ENCODE measurements at regions not wholly inside any gene's neighbourhood (a gene's known extent, or its start where the extent isn't known, plus 50 kb on each side); places are given as distances from the start of the nearest gene placed in this dataset.

DNA sequence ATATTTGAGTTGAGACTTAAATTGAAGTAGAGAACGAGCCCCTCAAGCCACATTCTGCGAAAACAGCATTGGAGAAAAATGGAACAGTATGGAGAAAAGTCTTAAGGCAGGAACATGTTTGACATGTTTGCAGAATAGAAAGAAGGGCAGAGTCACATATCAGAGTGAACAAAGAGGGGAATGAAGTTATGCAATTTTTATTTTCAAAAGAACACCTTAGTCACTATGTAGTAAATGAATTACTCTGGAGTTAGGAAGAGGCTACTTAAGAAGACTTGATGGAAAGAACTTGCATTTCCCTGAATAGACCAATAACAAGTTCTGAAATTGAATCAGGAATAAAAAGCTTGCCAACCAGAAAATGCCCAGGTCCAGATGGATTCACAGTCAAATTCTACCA lies 391.4 kb upstream of the CDH19 start:
- no peaks in the 10 kb centered on the region for H3K36me3 ChIP-seq (ENCODE audit: control insufficient read depth, insufficient read depth, low read length)
- no peaks in the 10 kb centered on the region for H3K4me1 ChIP-seq (ENCODE audit: control insufficient read depth, insufficient read depth, low read length)
- no peaks in the 10 kb centered on the region for H3K9me3 ChIP-seq (ENCODE audit: control insufficient read depth, insufficient read depth, low read length)
- 60% methylated on average over 2 of the region's 2 CpGs for WGBS (ENCODE audit: insufficient coverage)
- no peak overlapping the region for H3K4me3 ChIP-seq (ENCODE audit: low read depth, low read length)
- no peak for DNase-seq (ENCODE audit: low read depth in 4 of 6, low spot score in 6 of 6)
- H3K27ac ChIP-seq (ENCODE audit: low read depth, low read length) = no peak overlapping the region
- H3K27me3 ChIP-seq (ENCODE audit: control insufficient read depth, insufficient read depth, low read length) = no peaks in the 10 kb centered on the region

DNA sequence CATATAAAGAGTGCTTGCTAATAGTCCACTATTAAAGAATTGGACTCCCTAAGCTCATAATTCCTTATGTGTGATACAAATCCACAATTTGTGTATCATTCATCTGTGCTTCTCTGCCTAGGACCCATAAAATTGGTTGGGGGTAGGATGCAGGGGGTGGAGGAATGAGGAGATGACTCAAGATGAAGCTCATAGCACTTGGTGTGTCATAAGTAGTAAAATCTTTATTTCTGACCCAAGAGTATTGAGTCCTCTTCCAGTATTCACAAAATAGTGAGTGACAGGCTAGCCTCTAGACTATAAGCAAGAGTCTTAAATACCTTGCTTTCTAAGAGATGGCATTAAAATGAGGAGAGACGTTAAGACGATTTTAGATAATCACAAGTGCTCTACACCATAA lies 390.9 kb upstream of the CDH19 start:
- Histone ChIP-seq H3K4me3 (ENCODE audit: low read depth, low read length) (no peak overlapping the region), H3K27ac (ENCODE audit: low read depth, low read length) (no peak overlapping the region), H3K27me3 (ENCODE audit: control insufficient read depth, insufficient read depth, low read length) (no peaks in the 10 kb centered on the region), H3K9me3 (ENCODE audit: control insufficient read depth, insufficient read depth, low read length) (no peaks in the 10 kb centered on the region), H3K4me1 (ENCODE audit: control insufficient read depth, insufficient read depth, low read length) (no peaks in the 10 kb centered on the region), H3K36me3 (ENCODE audit: control insufficient read depth, insufficient read depth, low read length) (no peaks in the 10 kb centered on the region)
- WGBS (ENCODE audit: insufficient coverage) = no CpG with 5 or more reads among the region's 2 CpGs
- no peak for DNase-seq (ENCODE audit: low read depth in 4 of 6, low spot score in 6 of 6)

DNA sequence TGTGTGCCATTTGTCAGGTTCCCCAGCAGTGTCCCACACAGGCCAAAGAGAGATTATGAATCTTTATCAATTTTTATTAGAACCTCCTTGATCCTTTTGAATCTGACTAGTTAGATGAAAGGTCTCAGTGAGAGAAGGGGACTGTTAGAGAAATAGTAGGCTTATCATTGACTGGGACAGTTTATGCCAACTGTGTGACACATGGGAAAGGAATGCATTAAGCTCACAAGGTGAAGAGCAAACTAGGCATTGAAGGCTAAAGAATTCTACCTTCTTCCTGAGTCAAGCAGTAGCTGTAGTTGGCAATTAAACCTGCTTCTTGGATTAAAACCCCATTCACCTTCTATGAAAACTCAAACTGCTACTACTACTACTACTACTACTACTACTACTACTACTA lies 389.6 kb upstream of the CDH19 start:
- no peak overlapping the region for H3K27ac ChIP-seq (ENCODE audit: low read depth, low read length)
- H3K9me3 ChIP-seq (ENCODE audit: control insufficient read depth, insufficient read depth, low read length) = no peaks in the 10 kb centered on the region
- no peak overlapping the region for H3K4me3 ChIP-seq (ENCODE audit: low read depth, low read length)
- no peaks in the 10 kb centered on the region for H3K27me3 ChIP-seq (ENCODE audit: control insufficient read depth, insufficient read depth, low read length)
- no peaks in the 10 kb centered on the region for H3K4me1 ChIP-seq (ENCODE audit: control insufficient read depth, insufficient read depth, low read length)
- no peak for DNase-seq (ENCODE audit: low read depth in 4 of 6, low spot score in 6 of 6)
- no peaks in the 10 kb centered on the region for H3K36me3 ChIP-seq (ENCODE audit: control insufficient read depth, insufficient read depth, low read length)

DNA sequence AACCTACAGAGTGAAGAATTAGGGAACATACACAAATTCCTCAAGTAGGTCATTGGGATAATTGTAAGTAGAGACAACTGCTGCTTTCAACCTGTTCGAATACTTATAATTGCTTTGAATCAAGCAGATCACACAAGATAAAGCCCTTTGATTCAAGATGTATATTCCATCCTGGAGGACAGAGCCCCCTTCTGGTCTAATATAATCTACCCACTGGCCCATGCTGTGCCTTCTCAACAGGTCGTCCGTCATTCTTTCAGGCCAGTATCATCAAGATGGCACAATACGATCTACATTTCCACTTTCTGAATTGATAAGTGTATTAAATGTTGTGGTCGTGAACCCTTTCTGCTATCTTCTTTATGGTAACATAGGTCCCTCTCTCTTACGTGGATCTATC lies 387.0 kb upstream of the CDH19 start:
- Histone ChIP-seq H3K4me1 (ENCODE audit: control insufficient read depth, insufficient read depth, low read length) (no peaks in the 10 kb centered on the region), H3K4me3 (ENCODE audit: low read depth, low read length) (no peak overlapping the region), H3K9me3 (ENCODE audit: control insufficient read depth, insufficient read depth, low read length) (no peaks in the 10 kb centered on the region), H3K27me3 (ENCODE audit: control insufficient read depth, insufficient read depth, low read length) (no peaks in the 10 kb centered on the region), H3K27ac (ENCODE audit: low read depth, low read length) (no peak overlapping the region), H3K36me3 (ENCODE audit: control insufficient read depth, insufficient read depth, low read length) (no peaks in the 10 kb centered on the region)
- DNase-seq (ENCODE audit: low read depth in 4 of 6, low spot score in 6 of 6) = no peak
- WGBS (ENCODE audit: insufficient coverage) = no CpG with 5 or more reads among the region's 6 CpGs

DNA sequence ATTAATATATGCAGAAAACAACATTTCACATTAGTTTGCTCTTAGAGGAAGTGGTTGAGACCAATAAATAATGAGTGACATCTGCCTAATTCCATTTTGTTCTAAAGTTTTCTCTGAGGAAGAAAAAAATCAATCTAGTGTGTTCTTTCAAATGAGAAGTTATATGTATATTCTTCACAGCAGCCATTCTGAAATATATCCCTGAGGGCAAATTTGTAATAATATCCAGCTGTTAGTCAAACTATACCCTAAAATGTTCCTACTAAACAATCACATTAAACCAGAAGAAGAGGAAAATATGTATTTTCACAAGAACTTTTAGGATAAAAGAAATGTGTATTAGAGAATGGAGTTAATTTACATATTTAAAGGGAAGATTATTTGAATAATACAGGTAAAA lies 375.1 kb upstream of the CDH19 start:
- no peaks in the 10 kb centered on the region for H3K9me3 ChIP-seq (ENCODE audit: control insufficient read depth, insufficient read depth, low read length)
- no peak overlapping the region for H3K4me3 ChIP-seq (ENCODE audit: low read depth, low read length)
- no peaks in the 10 kb centered on the region for H3K27me3 ChIP-seq (ENCODE audit: control insufficient read depth, insufficient read depth, low read length)
- no peak overlapping the region for H3K27ac ChIP-seq (ENCODE audit: low read depth, low read length)
- DNase-seq (ENCODE audit: low read depth in 4 of 6, low spot score in 6 of 6) = peak in 1 of 6 donors; percentile 77
- H3K36me3 ChIP-seq (ENCODE audit: control insufficient read depth, insufficient read depth, low read length) = no peaks in the 10 kb centered on the region
- H3K4me1 ChIP-seq (ENCODE audit: control insufficient read depth, insufficient read depth, low read length) = no peaks in the 10 kb centered on the region

DNA sequence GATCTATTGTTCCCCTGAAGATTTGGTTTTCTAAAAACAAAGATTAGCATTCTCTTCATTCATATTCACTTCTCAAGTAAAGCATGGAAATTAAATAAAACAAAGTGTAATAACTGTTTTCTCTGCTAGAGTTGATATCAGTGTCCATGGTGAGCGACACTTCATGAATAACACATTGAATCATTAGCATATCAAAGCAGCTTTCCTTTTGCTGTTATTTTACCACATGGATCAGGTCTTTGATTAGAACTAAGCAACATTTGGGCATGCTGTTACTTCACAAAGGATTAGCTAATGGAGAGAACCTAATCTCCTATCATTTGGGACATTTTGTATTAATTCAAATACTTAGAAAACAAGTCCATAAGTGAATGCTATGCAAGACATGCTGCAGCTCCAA lies 368.8 kb upstream of the CDH19 start:
- Histone ChIP-seq H3K4me1 (ENCODE audit: control insufficient read depth, insufficient read depth, low read length) (no peaks in the 10 kb centered on the region), H3K4me3 (ENCODE audit: low read depth, low read length) (no peak overlapping the region), H3K36me3 (ENCODE audit: control insufficient read depth, insufficient read depth, low read length) (no peaks in the 10 kb centered on the region), H3K27ac (ENCODE audit: low read depth, low read length) (no peak overlapping the region), H3K27me3 (ENCODE audit: control insufficient read depth, insufficient read depth, low read length) (no peaks in the 10 kb centered on the region), H3K9me3 (ENCODE audit: control insufficient read depth, insufficient read depth, low read length) (no peaks in the 10 kb centered on the region)
- no CpG with 5 or more reads among the region's 1 CpG for WGBS (ENCODE audit: insufficient coverage)
- DNase-seq (ENCODE audit: low read depth in 4 of 6, low spot score in 6 of 6) = peak in 2 of 6 donors; percentile 60 to 68

DNA sequence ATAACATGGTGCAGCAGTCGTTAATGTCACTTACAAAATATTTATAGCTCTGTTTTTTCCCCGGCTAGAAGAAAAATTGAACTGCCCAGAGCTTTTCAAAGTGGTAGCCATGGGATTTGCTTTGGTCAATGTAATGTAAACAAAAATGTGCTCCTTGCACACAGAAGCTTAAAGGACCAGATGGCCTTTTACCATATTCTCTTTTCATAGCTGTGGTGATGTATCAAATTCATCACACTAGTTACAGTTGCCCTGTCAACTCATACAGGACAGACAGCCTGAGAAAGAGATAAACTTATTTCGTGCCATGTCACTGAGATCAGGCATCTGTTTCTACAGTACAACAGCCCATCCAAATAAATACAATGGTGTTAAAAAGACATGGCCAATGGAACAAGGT lies 368.1 kb upstream of the CDH19 start:
- Histone ChIP-seq H3K4me3 (ENCODE audit: low read depth, low read length) (no peak overlapping the region), H3K9me3 (ENCODE audit: control insufficient read depth, insufficient read depth, low read length) (no peaks in the 10 kb centered on the region), H3K27ac (ENCODE audit: low read depth, low read length) (no peak overlapping the region), H3K36me3 (ENCODE audit: control insufficient read depth, insufficient read depth, low read length) (no peaks in the 10 kb centered on the region), H3K4me1 (ENCODE audit: control insufficient read depth, insufficient read depth, low read length) (no peaks in the 10 kb centered on the region), H3K27me3 (ENCODE audit: control insufficient read depth, insufficient read depth, low read length) (no peaks in the 10 kb centered on the region)
- peak in 2 of 6 donors; percentile 46 to 57 for DNase-seq (ENCODE audit: low read depth in 4 of 6, low spot score in 6 of 6)
- no CpG with 5 or more reads among the region's 3 CpGs for WGBS (ENCODE audit: insufficient coverage)

DNA sequence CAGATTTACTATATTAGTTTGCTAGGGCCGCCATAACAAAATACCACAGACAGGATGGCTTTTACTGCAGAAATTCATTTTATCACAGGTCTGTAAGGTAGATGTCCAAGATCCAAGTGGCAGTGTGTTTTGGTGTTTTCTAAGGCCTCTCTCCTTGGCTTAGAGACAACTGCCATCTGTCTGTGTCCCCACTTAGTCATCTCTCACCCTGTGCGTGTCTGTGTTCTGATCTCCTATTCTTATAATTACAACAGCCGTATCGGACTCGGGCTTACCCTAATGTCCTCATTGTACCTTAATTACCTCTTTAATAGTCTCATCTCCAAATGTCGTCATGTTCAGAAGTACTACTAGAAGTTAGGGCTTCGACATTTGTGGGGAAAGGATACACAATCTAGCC lies 362.3 kb upstream of the CDH19 start:
- H3K9me3 ChIP-seq (ENCODE audit: control insufficient read depth, insufficient read depth, low read length) = no peaks in the 10 kb centered on the region
- no CpG with 5 or more reads among the region's 7 CpGs for WGBS (ENCODE audit: insufficient coverage)
- no peaks in the 10 kb centered on the region for H3K4me1 ChIP-seq (ENCODE audit: control insufficient read depth, insufficient read depth, low read length)
- H3K4me3 ChIP-seq (ENCODE audit: low read depth, low read length) = no peak overlapping the region
- DNase-seq (ENCODE audit: low read depth in 4 of 6, low spot score in 6 of 6) = no peak
- H3K36me3 ChIP-seq (ENCODE audit: control insufficient read depth, insufficient read depth, low read length) = no peaks in the 10 kb centered on the region
- no peak overlapping the region for H3K27ac ChIP-seq (ENCODE audit: low read depth, low read length)
- no peaks in the 10 kb centered on the region for H3K27me3 ChIP-seq (ENCODE audit: control insufficient read depth, insufficient read depth, low read length)

DNA sequence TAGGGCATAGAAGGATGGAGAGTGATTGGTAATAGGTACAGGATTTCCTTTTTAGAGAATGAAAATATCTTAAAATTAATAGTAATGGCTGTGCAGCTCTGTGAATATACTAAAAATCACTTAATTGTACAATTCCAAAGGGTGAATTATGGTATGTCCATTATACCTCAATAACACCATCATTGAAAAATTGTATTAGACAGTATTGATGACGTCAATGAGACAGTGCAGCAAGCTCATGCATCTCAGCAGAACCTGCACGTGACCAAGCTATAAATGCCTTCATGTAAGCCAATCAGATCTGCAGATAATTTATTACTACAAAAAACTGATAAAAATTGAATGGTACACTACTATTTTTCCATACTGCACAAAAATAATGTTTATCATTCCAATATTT lies 354.4 kb upstream of the CDH19 start:
- DNase-seq (ENCODE audit: low read depth in 4 of 6, low spot score in 6 of 6) = no peak
- H3K4me3 ChIP-seq (ENCODE audit: low read depth, low read length) = no peak overlapping the region
- H3K4me1 ChIP-seq (ENCODE audit: control insufficient read depth, insufficient read depth, low read length) = no peaks in the 10 kb centered on the region
- H3K27ac ChIP-seq (ENCODE audit: low read depth, low read length) = no peak overlapping the region
- WGBS (ENCODE audit: insufficient coverage) = no CpG with 5 or more reads among the region's 2 CpGs
- no peaks in the 10 kb centered on the region for H3K9me3 ChIP-seq (ENCODE audit: control insufficient read depth, insufficient read depth, low read length)
- no peaks in the 10 kb centered on the region for H3K27me3 ChIP-seq (ENCODE audit: control insufficient read depth, insufficient read depth, low read length)
- H3K36me3 ChIP-seq (ENCODE audit: control insufficient read depth, insufficient read depth, low read length) = no peaks in the 10 kb centered on the region

DNA sequence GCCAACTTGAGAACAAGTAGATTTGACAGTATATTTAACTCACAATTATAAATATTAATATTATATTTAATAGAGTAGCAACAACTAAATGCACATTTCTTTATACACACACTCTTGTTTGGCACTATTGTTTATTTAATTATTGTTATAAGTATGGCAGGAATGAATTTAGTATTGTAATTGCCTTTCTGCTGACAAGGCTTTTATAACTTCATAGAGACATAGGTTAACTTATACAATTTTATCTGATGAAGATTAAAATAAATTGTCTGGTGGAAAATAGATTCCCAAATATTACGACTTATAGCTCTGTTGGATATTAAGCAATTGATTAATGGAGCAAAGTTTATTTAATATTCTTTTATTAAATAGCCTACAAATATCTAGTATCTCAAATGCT lies 347.9 kb upstream of the CDH19 start:
- no peak for DNase-seq (ENCODE audit: low read depth in 4 of 6, low spot score in 6 of 6)
- no peaks in the 10 kb centered on the region for H3K4me1 ChIP-seq (ENCODE audit: control insufficient read depth, insufficient read depth, low read length)
- H3K36me3 ChIP-seq (ENCODE audit: control insufficient read depth, insufficient read depth, low read length) = no peaks in the 10 kb centered on the region
- H3K27ac ChIP-seq (ENCODE audit: low read depth, low read length) = no peak overlapping the region
- no peak overlapping the region for H3K4me3 ChIP-seq (ENCODE audit: low read depth, low read length)
- WGBS (ENCODE audit: insufficient coverage) = no CpG with 5 or more reads among the region's 1 CpG
- H3K27me3 ChIP-seq (ENCODE audit: control insufficient read depth, insufficient read depth, low read length) = no peaks in the 10 kb centered on the region
- no peaks in the 10 kb centered on the region for H3K9me3 ChIP-seq (ENCODE audit: control insufficient read depth, insufficient read depth, low read length)

DNA sequence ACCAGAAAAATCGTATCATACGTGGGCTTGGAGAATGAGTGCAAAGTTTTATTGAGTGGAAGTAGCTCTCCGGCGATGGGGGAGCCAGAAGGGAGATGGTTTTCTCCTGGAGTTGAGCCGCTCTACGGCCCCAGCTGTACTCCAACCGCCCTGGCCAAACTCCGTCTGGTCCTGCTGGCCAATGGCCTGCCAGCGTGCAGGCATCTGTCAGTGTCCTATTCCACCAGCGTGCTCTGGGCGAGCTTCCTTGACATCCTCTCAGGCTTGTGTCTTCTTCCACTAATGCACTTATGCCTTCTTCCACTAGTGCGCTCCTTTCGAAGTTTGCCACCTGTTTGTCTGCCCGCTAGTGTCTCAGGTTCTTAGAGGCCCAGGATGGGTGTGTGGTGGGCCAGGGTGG lies 345.5 kb upstream of the CDH19 start:
- Histone ChIP-seq H3K27ac (ENCODE audit: low read depth, low read length) (no peak overlapping the region), H3K9me3 (ENCODE audit: control insufficient read depth, insufficient read depth, low read length) (no peaks in the 10 kb centered on the region), H3K4me1 (ENCODE audit: control insufficient read depth, insufficient read depth, low read length) (no peaks in the 10 kb centered on the region), H3K4me3 (ENCODE audit: low read depth, low read length) (no peak overlapping the region), H3K36me3 (ENCODE audit: control insufficient read depth, insufficient read depth, low read length) (no peaks in the 10 kb centered on the region), H3K27me3 (ENCODE audit: control insufficient read depth, insufficient read depth, low read length) (no peaks in the 10 kb centered on the region)
- DNase-seq (ENCODE audit: low read depth in 4 of 6, low spot score in 6 of 6) = no peak
- 93% methylated on average over 11 of the region's 14 CpGs for WGBS (ENCODE audit: insufficient coverage)

Data from spinal cord (tissue), 9 donors.